CD4-positive, alpha-beta T cell treated with Interleukin-17A for 1 hour (primary cell): ENCODE measurements at regions not wholly inside any gene's neighbourhood (a gene's known extent, or its start where the extent isn't known, plus 50 kb on each side); places are given as distances from the start of the nearest gene placed in this dataset.

Experiments
- DNase-seq: peaks from one replicate; pipeline ENCODE4 v3.0.0-alpha.2; 2020

GRCh38 chr6:8674126-8674525 is 238.8 kb upstream of the SLC35B3 start:
- DNase-seq, result no peak

GRCh38 chr6:8672882-8673281 is 237.5 kb upstream of the SLC35B3 start:
- DNase-seq, result no peak

- DNase-seq, result no peak
These were observed 235.4 kb upstream of the SLC35B3 start for GRCh38 chr6:8670792-8671191.

GRCh38 chr6:8664700-8665099 is 229.4 kb upstream of the SLC35B3 start:
- no peak for DNase-seq

GRCh38 chr6:8664070-8664469 is 228.7 kb upstream of the SLC35B3 start:
- DNase-seq, result no peak

GRCh38 chr6:8659404-8660189 is 224.3 kb upstream of the SLC35B3 start:
- DNase-seq, result no peak

GRCh38 chr6:8658416-8658815 is 223.1 kb upstream of the SLC35B3 start:
- no peak for DNase-seq

- DNase-seq, result no peak
These were observed 222.2 kb upstream of the SLC35B3 start for GRCh38 chr6:8657522-8657921.

- no peak for DNase-seq
These were observed 220.5 kb upstream of the SLC35B3 start for GRCh38 chr6:8655670-8656454.

GRCh38 chr6:8652710-8653109 is 217.4 kb upstream of the SLC35B3 start:
- no peak for DNase-seq

- no peak for DNase-seq
These were observed 216.7 kb upstream of the SLC35B3 start for GRCh38 chr6:8651998-8652397.

GRCh38 chr6:8645212-8645611 is 209.9 kb upstream of the SLC35B3 start:
- DNase-seq, result no peak

- DNase-seq, result no peak
These were observed 209.0 kb upstream of the SLC35B3 start for GRCh38 chr6:8644306-8644705.

GRCh38 chr6:8642854-8643253 is 207.5 kb upstream of the SLC35B3 start:
- DNase-seq, result no peak

- no peak for DNase-seq
These were observed 206.8 kb upstream of the SLC35B3 start for GRCh38 chr6:8642131-8642530.

GRCh38 chr6:8639928-8640649 is 204.7 kb upstream of the SLC35B3 start:
- DNase-seq, result no peak

GRCh38 chr6:8637896-8638597 is 202.7 kb upstream of the SLC35B3 start:
- no peak for DNase-seq

- no peak for DNase-seq
These were observed 198.4 kb upstream of the SLC35B3 start for GRCh38 chr6:8633762-8634161.

GRCh38 chr6:8628736-8629135 is 193.4 kb upstream of the SLC35B3 start:
- DNase-seq, result no peak

- no peak for DNase-seq
These were observed 192.7 kb upstream of the SLC35B3 start for GRCh38 chr6:8628063-8628462.

GRCh38 chr6:8627085-8627861 is 191.9 kb upstream of the SLC35B3 start:
- DNase-seq, result no peak

- DNase-seq, result no peak
These were observed 189.3 kb upstream of the SLC35B3 start for GRCh38 chr6:8624665-8625064.
